ENCODE measurements at regions not wholly inside any gene's neighbourhood (a gene's known extent, or its start where the extent isn't known, plus 50 kb on each side); places are given as distances from the start of the nearest gene placed in this dataset.

- TF ChIP-seq CTCF (IDR thresholded peaks at IDR 0.05; ENCODE audit: borderline replicate concordance, extremely low read depth, low read length, poor library complexity, severe bottlenecking) (no peak), EZH2 (IDR thresholded peaks at IDR 0.05; ENCODE audit: borderline replicate concordance, low read depth, low read length, severe bottlenecking) (no peak)
Measured at GRCh38 chr6:866316-866715, 173.4 kb upstream of the EXOC2 start.

Data from DND-41 (cell line).